BLaER1 (cell line): ENCODE measurements at regions not wholly inside any gene's neighbourhood (a gene's known extent, or its start where the extent isn't known, plus 50 kb on each side); places are given as distances from the start of the nearest gene placed in this dataset.

Source experiments
- H3K27ac ChIP-seq: shearing (Covaris generic); formaldehyde crosslinking; 2 replicates; pipeline ENCODE4 v1.8.1; 2022
- H3K27me3 ChIP-seq: shearing (Covaris generic); formaldehyde crosslinking; 2 replicates; pipeline ENCODE4 v1.8.1; 2022
- H3K36me3 ChIP-seq: shearing (Covaris generic); formaldehyde crosslinking; 2 replicates; pipeline ENCODE4 v1.8.1; 2022
- H3K4me1 ChIP-seq: shearing (Covaris generic); formaldehyde crosslinking; 2 replicates; pipeline ENCODE4 v1.8.1; 2022
- H3K4me2 ChIP-seq: shearing (Covaris generic); formaldehyde crosslinking; 2 replicates; pipeline ENCODE4 v1.8.1; 2022
- H3K4me3 ChIP-seq: shearing (Covaris generic); formaldehyde crosslinking; 2 replicates; pipeline ENCODE4 v1.8.1; 2022
- H3K9ac ChIP-seq: shearing (Covaris generic); formaldehyde crosslinking; 2 replicates; pipeline ENCODE4 v1.8.1; 2022
- H3K9me3 ChIP-seq: shearing (Covaris generic); formaldehyde crosslinking; 2 replicates; pipeline ENCODE4 v1.8.1; 2022
- H4K20me1 ChIP-seq: shearing (Covaris generic); formaldehyde crosslinking; 2 replicates; pipeline ENCODE4 v1.8.1; 2022
- Cebpa-rat ChIP-seq: shearing (Covaris generic); IDR thresholded peaks from 2 replicates; pipeline ENCODE4 v1.8.1; 2022

DNA sequence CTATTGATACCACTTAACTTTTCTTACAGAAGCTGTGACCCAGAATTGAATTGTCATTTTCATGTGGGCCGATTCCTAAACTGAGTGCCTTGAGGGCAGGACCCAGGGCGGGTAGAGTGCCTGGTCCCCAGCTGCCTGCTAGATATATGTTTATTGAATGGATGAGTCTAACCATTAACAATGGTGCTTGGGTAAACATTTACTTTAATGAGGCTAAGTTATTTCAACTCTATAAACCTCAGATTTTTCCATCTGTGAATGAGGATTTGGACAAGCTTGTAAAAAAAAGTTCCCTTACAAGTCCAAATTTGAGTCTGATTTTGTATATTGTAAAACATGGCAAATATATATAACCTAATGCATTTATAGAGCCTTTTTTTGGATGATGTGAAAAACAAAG, 181.8 kb upstream of the ELL2 start:
- Histone ChIP-seq H3K9me3 (no peaks in the 10 kb centered on the region), H3K4me3 (no peak overlapping the region), H3K27ac (no peak overlapping the region), H4K20me1 (no peaks in the 10 kb centered on the region), H3K27me3 (no peaks in the 10 kb centered on the region), H3K9ac (no peak overlapping the region), H3K4me2 (no peak overlapping the region), H3K4me1 (no peaks in the 10 kb centered on the region), H3K36me3 (no peaks in the 10 kb centered on the region)
- no peak for TF ChIP-seq Cebpa-rat

DNA sequence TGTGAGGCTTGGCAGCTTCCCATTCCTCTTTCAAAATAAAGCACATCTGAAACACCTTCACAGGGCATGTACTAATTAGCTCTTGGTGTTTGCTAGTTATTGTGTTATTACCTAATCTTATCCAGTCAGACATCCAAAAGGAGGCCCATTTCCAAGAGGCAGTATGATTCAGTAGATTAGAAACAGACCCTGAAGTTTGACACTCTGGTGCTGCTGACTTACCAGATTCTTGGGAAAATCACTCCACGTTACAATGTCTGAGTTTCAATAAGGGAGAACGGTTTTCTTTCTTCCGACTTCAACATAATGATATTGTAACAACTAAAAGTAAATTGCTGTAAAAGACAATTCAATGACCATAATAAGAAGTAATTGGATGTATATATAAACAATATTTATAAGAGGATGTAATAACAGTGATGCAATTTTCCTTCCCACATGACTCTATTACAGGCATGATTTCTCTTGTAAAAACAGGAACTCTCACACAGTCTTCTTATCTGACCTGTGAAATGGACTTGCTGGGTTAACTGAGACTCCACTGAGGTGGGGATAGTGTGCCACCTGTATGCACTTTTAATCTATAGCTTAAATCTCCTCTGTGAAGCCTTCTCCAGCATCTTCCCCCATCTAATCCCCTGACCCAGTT, 181.3 kb upstream of the ELL2 start:
- Histone ChIP-seq H3K27ac (no peak overlapping the region), H4K20me1 (no peaks in the 10 kb centered on the region), H3K4me3 (no peak overlapping the region), H3K27me3 (no peaks in the 10 kb centered on the region), H3K4me2 (no peak overlapping the region), H3K9me3 (no peaks in the 10 kb centered on the region), H3K36me3 (no peaks in the 10 kb centered on the region), H3K9ac (no peak overlapping the region), H3K4me1 (no peaks in the 10 kb centered on the region)
- no peak for TF ChIP-seq Cebpa-rat

DNA sequence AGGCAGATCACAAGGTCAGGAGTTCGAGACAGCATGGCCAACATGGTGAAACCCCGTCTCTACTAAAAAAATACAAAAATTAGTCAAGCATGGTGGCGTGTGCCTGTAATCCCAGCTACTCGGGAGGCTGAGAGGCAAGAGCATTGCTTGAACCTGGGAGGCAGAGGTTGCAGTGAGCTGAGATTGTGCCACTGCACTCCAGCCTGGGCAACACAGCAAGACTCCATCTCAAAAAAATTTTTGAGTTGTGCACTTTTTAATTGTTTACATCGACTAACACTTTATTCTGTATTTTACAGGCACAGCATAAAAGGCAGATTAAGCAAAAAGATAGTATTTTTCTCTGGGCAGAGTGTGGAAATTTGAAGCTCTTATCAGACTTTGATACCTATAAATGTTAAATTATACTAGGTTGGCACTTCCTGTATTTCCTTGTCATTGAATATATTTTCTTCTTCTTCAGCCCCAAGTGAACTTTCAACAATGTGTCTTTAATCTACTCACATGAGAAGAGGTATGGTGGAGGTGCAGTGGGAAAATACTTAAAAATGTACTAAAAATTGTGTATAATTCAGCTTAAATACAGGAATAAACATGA, 180.6 kb upstream of the ELL2 start:
- Histone ChIP-seq H3K4me1 (no peaks in the 10 kb centered on the region), H3K36me3 (no peaks in the 10 kb centered on the region), H4K20me1 (no peaks in the 10 kb centered on the region), H3K4me3 (no peak overlapping the region), H3K9ac (no peak overlapping the region), H3K27me3 (no peaks in the 10 kb centered on the region), H3K27ac (no peak overlapping the region), H3K4me2 (no peak overlapping the region), H3K9me3 (no peaks in the 10 kb centered on the region)
- TF ChIP-seq Cebpa-rat, result no peak

DNA sequence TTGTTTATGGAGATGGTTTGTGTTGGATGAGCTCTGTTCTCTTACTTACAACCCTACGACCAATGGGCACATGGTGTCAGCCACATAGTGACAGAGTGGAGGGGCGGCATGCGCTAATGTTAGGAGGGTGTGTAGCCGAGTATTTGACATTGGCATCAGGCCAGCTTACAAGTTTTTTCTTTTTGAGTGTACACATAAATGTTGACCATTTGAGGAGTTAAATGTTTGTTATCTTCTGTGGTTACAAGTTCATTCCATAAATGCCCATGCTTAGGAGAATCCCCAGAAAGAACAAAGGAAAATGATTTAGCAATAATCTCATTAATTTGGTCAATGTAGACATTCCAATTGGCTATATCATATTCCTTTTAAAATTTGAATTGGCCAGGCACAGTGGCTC, 180.1 kb upstream of the ELL2 start:
- H3K9ac ChIP-seq, result no peak overlapping the region
- no peaks in the 10 kb centered on the region for H4K20me1 ChIP-seq
- H3K36me3 ChIP-seq, result no peaks in the 10 kb centered on the region
- H3K4me1 ChIP-seq, result no peaks in the 10 kb centered on the region
- no peak for TF ChIP-seq Cebpa-rat
- no peaks in the 10 kb centered on the region for H3K27me3 ChIP-seq
- no peak overlapping the region for H3K27ac ChIP-seq
- no peak overlapping the region for H3K4me2 ChIP-seq
- no peaks in the 10 kb centered on the region for H3K9me3 ChIP-seq
- no peak overlapping the region for H3K4me3 ChIP-seq

DNA sequence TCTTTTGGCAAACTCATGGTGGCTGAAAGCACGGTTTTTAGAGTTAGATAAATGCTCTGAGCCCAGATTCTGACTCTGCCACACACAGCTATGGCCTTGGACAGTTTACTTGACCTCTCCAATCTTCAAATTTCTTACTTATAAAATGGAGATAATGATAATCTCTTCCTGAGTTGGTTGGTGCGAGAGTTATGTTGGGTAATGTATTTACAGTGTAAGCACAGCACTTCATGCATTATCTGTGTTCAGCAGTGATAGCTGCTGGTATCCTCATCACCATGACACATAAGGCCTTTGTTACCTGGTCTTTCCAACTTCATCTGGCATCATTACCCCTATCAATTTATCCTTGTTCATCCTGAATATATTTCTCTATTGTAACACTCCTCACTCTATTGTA, 178.8 kb upstream of the ELL2 start:
- Histone ChIP-seq H3K4me3 (no peak overlapping the region), H3K36me3 (no peaks in the 10 kb centered on the region), H3K4me2 (no peak overlapping the region), H3K9ac (no peak overlapping the region), H4K20me1 (no peaks in the 10 kb centered on the region), H3K27me3 (no peaks in the 10 kb centered on the region), H3K27ac (no peak overlapping the region), H3K4me1 (no peaks in the 10 kb centered on the region), H3K9me3 (no peaks in the 10 kb centered on the region)
- TF ChIP-seq Cebpa-rat, result no peak

DNA sequence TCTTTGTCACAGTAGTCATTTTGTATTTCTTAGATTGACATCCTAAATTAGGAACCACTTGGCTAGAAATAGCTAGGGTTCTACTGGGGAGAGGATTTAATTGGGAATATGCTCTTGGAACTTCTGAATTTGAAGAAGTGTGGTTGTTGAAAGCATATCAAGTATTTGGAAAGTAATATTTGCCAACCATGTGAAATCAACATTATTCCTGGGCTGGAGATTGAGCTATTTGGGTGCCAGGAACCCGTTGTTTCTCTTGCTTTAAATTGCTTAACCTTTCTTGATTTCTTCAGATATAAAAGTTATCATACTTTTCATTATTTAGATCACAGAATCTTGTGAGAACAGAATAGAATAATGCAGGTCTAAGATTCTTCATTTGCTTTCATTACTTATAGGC, 178.4 kb upstream of the ELL2 start:
- Histone ChIP-seq H3K27me3 (no peaks in the 10 kb centered on the region), H3K4me1 (no peaks in the 10 kb centered on the region), H3K36me3 (no peaks in the 10 kb centered on the region), H3K9me3 (no peaks in the 10 kb centered on the region), H3K4me2 (no peak overlapping the region), H3K4me3 (no peak overlapping the region), H3K9ac (no peak overlapping the region), H4K20me1 (no peaks in the 10 kb centered on the region), H3K27ac (no peak overlapping the region)
- TF ChIP-seq Cebpa-rat, result no peak

DNA sequence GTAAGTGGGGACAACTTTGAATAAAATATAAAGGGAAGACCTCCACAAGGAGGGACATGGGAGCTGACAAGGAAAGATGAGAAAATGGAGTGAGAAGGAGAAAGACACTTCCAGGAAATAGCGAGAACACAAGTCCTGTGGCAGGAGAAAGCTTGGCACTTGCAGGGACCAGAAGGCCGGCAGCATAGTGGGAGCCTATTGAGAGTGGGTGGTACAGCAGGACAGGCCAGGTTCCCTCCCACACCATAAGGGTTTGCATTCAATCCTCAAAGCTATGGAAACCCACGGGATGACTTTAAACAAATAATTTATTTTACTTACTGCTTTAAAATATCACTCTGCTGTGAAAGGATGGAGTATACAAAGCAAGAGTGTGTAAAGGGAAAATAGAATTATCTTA, 173.2 kb upstream of the ELL2 start:
- Histone ChIP-seq H3K36me3 (no peaks in the 10 kb centered on the region), H3K4me1 (no peaks in the 10 kb centered on the region), H3K4me2 (no peak overlapping the region), H3K9me3 (no peaks in the 10 kb centered on the region), H3K9ac (no peak overlapping the region), H3K27me3 (no peaks in the 10 kb centered on the region), H3K4me3 (no peak overlapping the region), H4K20me1 (no peaks in the 10 kb centered on the region), H3K27ac (no peak overlapping the region)
- no peak for TF ChIP-seq Cebpa-rat

DNA sequence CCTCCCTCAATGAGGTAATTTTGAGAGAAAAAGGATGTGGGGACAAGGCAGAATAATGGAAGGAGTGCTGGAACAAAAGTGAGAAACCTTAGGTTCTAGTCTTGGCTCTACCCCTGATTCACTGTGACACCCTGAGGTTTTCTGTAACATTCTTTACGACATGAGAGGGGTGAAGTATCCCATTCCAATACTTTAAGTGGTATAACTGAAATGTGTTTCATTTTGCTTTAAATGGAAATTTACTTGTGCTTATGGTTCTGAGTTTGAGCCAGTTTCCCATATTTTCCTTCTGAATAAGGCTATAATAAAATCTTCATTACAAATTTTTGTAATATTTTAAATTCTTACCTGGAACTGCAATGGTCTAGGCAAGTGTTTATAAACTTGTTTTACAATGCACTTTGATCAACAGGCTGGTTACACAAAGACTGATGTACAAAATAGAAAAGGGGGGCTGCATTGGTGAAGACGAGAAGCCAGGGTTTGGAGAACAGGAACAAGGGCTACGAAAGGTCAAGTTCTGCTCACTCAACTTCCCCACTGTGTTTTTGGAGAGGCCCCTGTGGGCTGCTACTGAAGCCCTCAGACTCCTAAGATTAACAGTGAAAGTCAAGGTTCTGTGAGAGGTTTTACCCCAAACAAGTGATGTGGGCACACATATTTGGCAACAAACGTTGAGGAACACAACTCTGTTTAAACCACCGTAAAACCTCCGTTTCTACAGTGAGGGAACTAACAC, 171.9 kb upstream of the ELL2 start:
- H3K27me3 ChIP-seq, result no peaks in the 10 kb centered on the region
- H3K27ac ChIP-seq, result no peak overlapping the region
- no peak overlapping the region for H3K9ac ChIP-seq
- H4K20me1 ChIP-seq, result no peaks in the 10 kb centered on the region
- no peaks in the 10 kb centered on the region for H3K4me1 ChIP-seq
- TF ChIP-seq Cebpa-rat, result no peak
- no peaks in the 10 kb centered on the region for H3K36me3 ChIP-seq
- H3K4me2 ChIP-seq, result no peak overlapping the region
- H3K9me3 ChIP-seq, result no peaks in the 10 kb centered on the region
- no peak overlapping the region for H3K4me3 ChIP-seq

DNA sequence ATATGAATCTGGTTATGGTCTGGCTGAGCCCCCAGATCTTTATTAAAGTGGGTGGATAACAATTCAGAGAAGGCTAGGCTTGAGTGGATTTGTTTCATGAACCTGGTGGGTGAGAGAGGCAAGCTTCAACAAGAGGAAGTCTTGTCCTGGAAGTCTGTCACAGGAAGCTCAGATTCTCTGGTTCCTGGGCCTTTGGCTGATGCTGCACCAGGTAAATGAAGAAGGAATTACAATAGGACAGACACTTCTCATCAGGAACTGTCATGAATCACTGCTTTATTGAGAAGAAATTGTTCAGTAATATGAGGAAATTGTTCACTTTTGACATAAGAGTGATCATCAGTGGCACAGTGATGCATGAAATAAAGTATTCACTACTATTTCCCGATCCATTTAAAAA, 167.6 kb upstream of the ELL2 start:
- H4K20me1 ChIP-seq, result no peaks in the 10 kb centered on the region
- no peaks in the 10 kb centered on the region for H3K4me1 ChIP-seq
- no peaks in the 10 kb centered on the region for H3K9me3 ChIP-seq
- no peak overlapping the region for H3K27ac ChIP-seq
- no peak overlapping the region for H3K9ac ChIP-seq
- H3K36me3 ChIP-seq, result no peaks in the 10 kb centered on the region
- no peak for TF ChIP-seq Cebpa-rat
- H3K4me3 ChIP-seq, result no peak overlapping the region
- H3K4me2 ChIP-seq, result no peak overlapping the region
- no peaks in the 10 kb centered on the region for H3K27me3 ChIP-seq

DNA sequence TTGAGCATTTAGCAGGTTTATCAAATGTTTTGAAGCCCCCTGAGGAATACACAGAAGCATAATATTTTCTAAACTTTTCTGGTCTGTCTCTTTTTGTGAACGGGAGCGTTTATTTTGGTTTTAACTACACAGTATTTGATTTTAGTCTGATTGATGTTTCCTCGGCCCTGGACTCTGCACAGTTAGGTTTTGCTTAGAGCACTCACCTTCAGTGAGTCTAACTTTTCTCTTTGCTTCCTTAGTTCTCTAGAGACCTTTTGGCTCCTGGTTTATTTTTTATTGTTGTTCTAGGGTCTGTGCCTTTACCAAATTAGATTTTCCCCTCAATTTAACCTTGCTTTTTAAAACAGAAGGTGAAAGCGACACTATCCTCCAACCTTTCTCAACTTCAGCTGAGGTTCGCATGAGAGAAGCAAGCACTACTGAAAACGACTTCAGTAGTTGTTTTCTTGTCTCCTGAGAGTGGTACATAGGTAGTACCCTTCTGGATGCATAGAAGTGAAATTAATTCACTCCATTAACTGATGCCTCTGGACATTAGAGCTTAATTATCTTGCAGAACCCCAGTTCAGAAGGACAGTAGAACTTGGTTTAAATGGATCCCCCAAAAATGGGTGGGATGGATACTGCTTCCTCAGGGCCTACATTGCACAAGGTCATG, 166.7 kb upstream of the ELL2 start:
- no peaks in the 10 kb centered on the region for H3K9me3 ChIP-seq
- H3K9ac ChIP-seq, result no peak overlapping the region
- no peak overlapping the region for H3K27ac ChIP-seq
- no peak for TF ChIP-seq Cebpa-rat
- H4K20me1 ChIP-seq, result no peaks in the 10 kb centered on the region
- H3K4me3 ChIP-seq, result no peak overlapping the region
- H3K36me3 ChIP-seq, result no peaks in the 10 kb centered on the region
- no peaks in the 10 kb centered on the region for H3K4me1 ChIP-seq
- H3K27me3 ChIP-seq, result no peaks in the 10 kb centered on the region
- no peak overlapping the region for H3K4me2 ChIP-seq
